Loucy (cell line): ENCODE measurements at regions not wholly inside any gene's neighbourhood (a gene's known extent, or its start where the extent isn't known, plus 50 kb on each side); places are given as distances from the start of the nearest gene placed in this dataset.

Source experiments
- EZH2phosphoT487 ChIP-seq: fragments of 200-600 bp; IDR thresholded peaks from 2 replicates; pipeline ENCODE4 v1.6.1; 2018; ENCODE audit warnings: antibody characterized with exemption, mild to moderate bottlenecking, moderate library complexity, borderline replicate concordance
- TF ChIP-seq, protein P1 (sequence below): fragments of 200-600 bp; sonication (generic); conservative IDR thresholded peaks from 2 replicates; pipeline ENCODE4 v1.5.1; 2014; ENCODE audit warnings: mild to moderate bottlenecking, antibody characterized with exemption, low read length

DNA sequence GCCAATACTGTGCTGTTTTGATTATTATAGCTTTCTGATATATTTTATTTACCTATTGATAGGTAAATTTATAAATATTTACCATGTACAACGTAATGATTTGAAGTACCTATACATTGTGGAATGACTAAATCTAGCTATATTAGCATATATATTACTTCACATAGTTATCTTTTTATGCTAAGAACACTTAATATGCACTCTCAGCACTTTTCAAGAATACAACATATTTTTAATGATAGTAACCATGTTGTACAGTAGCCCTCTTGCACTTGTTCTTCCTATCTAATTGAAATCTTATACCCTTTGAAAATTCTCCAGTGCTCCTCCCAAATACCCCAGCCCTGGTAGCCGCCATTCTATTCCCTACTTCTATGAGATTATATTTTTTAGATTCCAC is 604.0 kb upstream of the KIF2B start:
- no peak for TF ChIP-seq EZH2phosphoT487
- TF ChIP-seq, protein P1, sequence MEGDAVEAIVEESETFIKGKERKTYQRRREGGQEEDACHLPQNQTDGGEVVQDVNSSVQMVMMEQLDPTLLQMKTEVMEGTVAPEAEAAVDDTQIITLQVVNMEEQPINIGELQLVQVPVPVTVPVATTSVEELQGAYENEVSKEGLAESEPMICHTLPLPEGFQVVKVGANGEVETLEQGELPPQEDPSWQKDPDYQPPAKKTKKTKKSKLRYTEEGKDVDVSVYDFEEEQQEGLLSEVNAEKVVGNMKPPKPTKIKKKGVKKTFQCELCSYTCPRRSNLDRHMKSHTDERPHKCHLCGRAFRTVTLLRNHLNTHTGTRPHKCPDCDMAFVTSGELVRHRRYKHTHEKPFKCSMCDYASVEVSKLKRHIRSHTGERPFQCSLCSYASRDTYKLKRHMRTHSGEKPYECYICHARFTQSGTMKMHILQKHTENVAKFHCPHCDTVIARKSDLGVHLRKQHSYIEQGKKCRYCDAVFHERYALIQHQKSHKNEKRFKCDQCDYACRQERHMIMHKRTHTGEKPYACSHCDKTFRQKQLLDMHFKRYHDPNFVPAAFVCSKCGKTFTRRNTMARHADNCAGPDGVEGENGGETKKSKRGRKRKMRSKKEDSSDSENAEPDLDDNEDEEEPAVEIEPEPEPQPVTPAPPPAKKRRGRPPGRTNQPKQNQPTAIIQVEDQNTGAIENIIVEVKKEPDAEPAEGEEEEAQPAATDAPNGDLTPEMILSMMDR = no peak
